ENCODE measurements at regions not wholly inside any gene's neighbourhood (a gene's known extent, or its start where the extent isn't known, plus 50 kb on each side); places are given as distances from the start of the nearest gene placed in this dataset.

DNA sequence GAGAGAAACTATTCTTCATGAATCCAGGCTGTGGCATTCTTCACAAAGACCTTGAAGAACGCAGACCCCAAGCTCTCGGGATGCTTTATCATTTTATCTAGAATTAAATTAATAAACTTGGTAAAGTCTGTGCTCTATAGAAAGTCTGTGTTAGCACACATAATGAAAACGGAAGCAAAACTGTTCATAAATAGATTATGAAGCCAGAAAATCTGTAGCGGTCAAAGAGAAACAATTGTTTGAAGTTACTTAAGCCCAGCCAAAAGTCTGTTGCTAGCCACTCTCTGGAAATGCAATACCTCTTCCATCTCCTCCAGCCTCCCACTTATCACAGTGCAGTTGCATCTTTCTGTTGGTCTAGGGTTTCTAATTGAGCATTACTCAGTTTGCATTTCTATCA is 375.9 kb downstream of the KIF4B start:
- Histone ChIP-seq H3K4me1 (replicated peaks in 1 of 2; ENCODE audit: control insufficient read depth in 2 of 2, insufficient read depth in 2 of 2, low read length in 2 of 2) (no peaks in the 10 kb centered on the region), H3K4me3 (no peak overlapping the region), H4K20me1 (replicated peaks; ENCODE audit: control insufficient read depth, insufficient read depth, low read length) (no peaks in the 10 kb centered on the region), H3K9me1 (ENCODE audit: control insufficient read depth, insufficient read depth, low read length) (no peaks in the 10 kb centered on the region), H3K4me2 (ENCODE audit: insufficient read depth, low read length) (no peak overlapping the region), H3K9me3 (replicated peaks; ENCODE audit: control insufficient read depth, insufficient read depth, low read depth, low read length) (no peaks in the 10 kb centered on the region), H3K27me3 (ENCODE audit: control insufficient read depth in 2 of 2, insufficient read depth in 2 of 2, low read length in 2 of 2) (no peaks in the 10 kb centered on the region), H3K36me3 (ENCODE audit: control insufficient read depth, insufficient read depth, low read length) (no peaks in the 10 kb centered on the region), H3K27ac (ENCODE audit: extremely low read depth, low read depth, low read length) (no peak overlapping the region), H3K79me2 (ENCODE audit: control insufficient read depth, insufficient read depth, low read length) (no peaks in the 10 kb centered on the region), H2AFZ (ENCODE audit: low read depth, low read length) (no peak overlapping the region), H3K9ac (ENCODE audit: insufficient read depth in 1 of 2, low read depth in 2 of 2, low read length in 2 of 2) (no peak overlapping the region)
- CTCF ChIA-PET (ENCODE audit: low intra/inter-chr PET ratio): no interaction called here
- no peak for ATAC-seq
- WGBS (ENCODE audit: insufficient coverage, low coverage, missing lambda C conversion rate): 0% methylated on average over 4 of the region's 4 CpGs
- no TSS peak for BruUV-seq (replicated peaks)
- POLR2A ChIA-PET: interaction anchor here (0.5 kb wide), 1 partner anchor 1499 kb away, joined by 3 read pairs; no protein-coding TSS in a partner anchor
- in situ Hi-C loops (cut with MboI): no loop called here
- intact Hi-C loops (cut with micrococcal nuclease): no loop called here
- TF ChIP-seq FOXJ3 (CRISPR knock-in tag; IDR thresholded peaks at IDR 0.05): no peak
- TF ChIP-seq, protein P1, sequence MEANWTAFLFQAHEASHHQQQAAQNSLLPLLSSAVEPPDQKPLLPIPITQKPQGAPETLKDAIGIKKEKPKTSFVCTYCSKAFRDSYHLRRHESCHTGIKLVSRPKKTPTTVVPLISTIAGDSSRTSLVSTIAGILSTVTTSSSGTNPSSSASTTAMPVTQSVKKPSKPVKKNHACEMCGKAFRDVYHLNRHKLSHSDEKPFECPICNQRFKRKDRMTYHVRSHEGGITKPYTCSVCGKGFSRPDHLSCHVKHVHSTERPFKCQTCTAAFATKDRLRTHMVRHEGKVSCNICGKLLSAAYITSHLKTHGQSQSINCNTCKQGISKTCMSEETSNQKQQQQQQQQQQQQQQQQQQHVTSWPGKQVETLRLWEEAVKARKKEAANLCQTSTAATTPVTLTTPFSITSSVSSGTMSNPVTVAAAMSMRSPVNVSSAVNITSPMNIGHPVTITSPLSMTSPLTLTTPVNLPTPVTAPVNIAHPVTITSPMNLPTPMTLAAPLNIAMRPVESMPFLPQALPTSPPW (CRISPR knock-in tag; IDR thresholded peaks at IDR 0.05): no peak
- TF ChIP-seq, protein P2, sequence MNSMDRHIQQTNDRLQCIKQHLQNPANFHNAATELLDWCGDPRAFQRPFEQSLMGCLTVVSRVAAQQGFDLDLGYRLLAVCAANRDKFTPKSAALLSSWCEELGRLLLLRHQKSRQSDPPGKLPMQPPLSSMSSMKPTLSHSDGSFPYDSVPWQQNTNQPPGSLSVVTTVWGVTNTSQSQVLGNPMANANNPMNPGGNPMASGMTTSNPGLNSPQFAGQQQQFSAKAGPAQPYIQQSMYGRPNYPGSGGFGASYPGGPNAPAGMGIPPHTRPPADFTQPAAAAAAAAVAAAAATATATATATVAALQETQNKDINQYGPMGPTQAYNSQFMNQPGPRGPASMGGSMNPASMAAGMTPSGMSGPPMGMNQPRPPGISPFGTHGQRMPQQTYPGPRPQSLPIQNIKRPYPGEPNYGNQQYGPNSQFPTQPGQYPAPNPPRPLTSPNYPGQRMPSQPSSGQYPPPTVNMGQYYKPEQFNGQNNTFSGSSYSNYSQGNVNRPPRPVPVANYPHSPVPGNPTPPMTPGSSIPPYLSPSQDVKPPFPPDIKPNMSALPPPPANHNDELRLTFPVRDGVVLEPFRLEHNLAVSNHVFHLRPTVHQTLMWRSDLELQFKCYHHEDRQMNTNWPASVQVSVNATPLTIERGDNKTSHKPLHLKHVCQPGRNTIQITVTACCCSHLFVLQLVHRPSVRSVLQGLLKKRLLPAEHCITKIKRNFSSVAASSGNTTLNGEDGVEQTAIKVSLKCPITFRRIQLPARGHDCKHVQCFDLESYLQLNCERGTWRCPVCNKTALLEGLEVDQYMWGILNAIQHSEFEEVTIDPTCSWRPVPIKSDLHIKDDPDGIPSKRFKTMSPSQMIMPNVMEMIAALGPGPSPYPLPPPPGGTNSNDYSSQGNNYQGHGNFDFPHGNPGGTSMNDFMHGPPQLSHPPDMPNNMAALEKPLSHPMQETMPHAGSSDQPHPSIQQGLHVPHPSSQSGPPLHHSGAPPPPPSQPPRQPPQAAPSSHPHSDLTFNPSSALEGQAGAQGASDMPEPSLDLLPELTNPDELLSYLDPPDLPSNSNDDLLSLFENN (IDR thresholded peaks at IDR 0.05; ENCODE audit: low read depth in 2 of 2, low read length in 2 of 2): no peak
- no peak for TF ChIP-seq ZNF3 (CRISPR knock-in tag; IDR thresholded peaks at IDR 0.05)
- TF ChIP-seq CHD4 (IDR thresholded peaks at IDR 0.05; ENCODE audit: insufficient read depth, insufficient replicate concordance, low read depth, low read length, poor library complexity, severe bottlenecking): no peak
- TF ChIP-seq, protein P3, sequence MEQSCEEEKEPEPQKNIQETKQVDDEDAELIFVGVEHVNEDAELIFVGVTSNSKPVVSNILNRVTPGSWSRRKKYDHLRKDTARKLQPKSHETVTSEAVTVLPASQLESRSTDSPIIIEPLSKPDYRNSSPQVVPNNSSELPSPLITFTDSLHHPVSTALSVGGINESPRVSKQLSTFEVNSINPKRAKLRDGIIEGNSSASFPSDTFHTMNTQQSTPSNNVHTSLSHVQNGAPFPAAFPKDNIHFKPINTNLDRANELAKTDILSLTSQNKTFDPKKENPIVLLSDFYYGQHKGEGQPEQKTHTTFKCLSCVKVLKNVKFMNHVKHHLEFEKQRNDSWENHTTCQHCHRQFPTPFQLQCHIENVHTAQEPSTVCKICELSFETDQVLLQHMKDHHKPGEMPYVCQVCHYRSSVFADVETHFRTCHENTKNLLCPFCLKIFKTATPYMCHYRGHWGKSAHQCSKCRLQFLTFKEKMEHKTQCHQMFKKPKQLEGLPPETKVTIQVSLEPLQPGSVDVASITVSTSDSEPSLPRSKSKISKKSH (CRISPR knock-in tag; IDR thresholded peaks at IDR 0.05): no peak
- TF ChIP-seq, protein P4, sequence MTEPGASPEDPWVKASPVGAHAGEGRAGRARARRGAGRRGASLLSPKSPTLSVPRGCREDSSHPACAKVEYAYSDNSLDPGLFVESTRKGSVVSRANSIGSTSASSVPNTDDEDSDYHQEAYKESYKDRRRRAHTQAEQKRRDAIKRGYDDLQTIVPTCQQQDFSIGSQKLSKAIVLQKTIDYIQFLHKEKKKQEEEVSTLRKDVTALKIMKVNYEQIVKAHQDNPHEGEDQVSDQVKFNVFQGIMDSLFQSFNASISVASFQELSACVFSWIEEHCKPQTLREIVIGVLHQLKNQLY (CRISPR knock-in tag; conservative IDR thresholded peaks at IDR 0.05): no peak
- TF ChIP-seq, protein P5, sequence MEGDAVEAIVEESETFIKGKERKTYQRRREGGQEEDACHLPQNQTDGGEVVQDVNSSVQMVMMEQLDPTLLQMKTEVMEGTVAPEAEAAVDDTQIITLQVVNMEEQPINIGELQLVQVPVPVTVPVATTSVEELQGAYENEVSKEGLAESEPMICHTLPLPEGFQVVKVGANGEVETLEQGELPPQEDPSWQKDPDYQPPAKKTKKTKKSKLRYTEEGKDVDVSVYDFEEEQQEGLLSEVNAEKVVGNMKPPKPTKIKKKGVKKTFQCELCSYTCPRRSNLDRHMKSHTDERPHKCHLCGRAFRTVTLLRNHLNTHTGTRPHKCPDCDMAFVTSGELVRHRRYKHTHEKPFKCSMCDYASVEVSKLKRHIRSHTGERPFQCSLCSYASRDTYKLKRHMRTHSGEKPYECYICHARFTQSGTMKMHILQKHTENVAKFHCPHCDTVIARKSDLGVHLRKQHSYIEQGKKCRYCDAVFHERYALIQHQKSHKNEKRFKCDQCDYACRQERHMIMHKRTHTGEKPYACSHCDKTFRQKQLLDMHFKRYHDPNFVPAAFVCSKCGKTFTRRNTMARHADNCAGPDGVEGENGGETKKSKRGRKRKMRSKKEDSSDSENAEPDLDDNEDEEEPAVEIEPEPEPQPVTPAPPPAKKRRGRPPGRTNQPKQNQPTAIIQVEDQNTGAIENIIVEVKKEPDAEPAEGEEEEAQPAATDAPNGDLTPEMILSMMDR (IDR thresholded peaks at IDR 0.05 in 2 of 3, conservative IDR thresholded peaks at IDR 0.05 in 1 of 3; ENCODE audit: insufficient read depth in 2 of 3, low read depth in 1 of 3, low read length in 3 of 3): no peak
- TF ChIP-seq, protein P6, sequence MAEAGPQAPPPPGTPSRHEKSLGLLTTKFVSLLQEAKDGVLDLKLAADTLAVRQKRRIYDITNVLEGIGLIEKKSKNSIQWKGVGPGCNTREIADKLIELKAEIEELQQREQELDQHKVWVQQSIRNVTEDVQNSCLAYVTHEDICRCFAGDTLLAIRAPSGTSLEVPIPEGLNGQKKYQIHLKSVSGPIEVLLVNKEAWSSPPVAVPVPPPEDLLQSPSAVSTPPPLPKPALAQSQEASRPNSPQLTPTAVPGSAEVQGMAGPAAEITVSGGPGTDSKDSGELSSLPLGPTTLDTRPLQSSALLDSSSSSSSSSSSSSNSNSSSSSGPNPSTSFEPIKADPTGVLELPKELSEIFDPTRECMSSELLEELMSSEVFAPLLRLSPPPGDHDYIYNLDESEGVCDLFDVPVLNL (CRISPR knock-in tag; IDR thresholded peaks at IDR 0.05; ENCODE audit: low read depth): no peak
- DNase-seq (ENCODE audit: extremely low read depth in 1 of 4, low spot score in 3 of 4): no peak
- no peak for FAIRE-seq
